Body of pancreas (tissue), 4 donors: ENCODE measurements at regions not wholly inside any gene's neighbourhood (a gene's known extent, or its start where the extent isn't known, plus 50 kb on each side); places are given as distances from the start of the nearest gene placed in this dataset.

Experiments
- POLR2A ChIP-seq, 3 donors: fragments of 450-650 bp; IDR thresholded peaks; one replicate each; pipeline ENCODE4 v1.6.1; 2016; ENCODE audit warnings: antibody characterized with exemption in 3 of 3, mild to moderate bottlenecking in 2 of 3
- TF ChIP-seq, protein P1 (sequence below), 7 experiments: fragments of 450-650 bp in 4 of 7; fragments of 200-600 bp in 3 of 7; sonication (generic) in 3 of 7; IDR thresholded peaks; one replicate each; pipeline ENCODE4 v1.5.1; 2016 to 2019; ENCODE audit warnings: antibody characterized with exemption in 7 of 7

GRCh38 chr12:88342251-88342806 is 200.2 kb downstream of the TMTC3 start:
- TF ChIP-seq, protein P1, sequence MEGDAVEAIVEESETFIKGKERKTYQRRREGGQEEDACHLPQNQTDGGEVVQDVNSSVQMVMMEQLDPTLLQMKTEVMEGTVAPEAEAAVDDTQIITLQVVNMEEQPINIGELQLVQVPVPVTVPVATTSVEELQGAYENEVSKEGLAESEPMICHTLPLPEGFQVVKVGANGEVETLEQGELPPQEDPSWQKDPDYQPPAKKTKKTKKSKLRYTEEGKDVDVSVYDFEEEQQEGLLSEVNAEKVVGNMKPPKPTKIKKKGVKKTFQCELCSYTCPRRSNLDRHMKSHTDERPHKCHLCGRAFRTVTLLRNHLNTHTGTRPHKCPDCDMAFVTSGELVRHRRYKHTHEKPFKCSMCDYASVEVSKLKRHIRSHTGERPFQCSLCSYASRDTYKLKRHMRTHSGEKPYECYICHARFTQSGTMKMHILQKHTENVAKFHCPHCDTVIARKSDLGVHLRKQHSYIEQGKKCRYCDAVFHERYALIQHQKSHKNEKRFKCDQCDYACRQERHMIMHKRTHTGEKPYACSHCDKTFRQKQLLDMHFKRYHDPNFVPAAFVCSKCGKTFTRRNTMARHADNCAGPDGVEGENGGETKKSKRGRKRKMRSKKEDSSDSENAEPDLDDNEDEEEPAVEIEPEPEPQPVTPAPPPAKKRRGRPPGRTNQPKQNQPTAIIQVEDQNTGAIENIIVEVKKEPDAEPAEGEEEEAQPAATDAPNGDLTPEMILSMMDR (IDR thresholded peaks at IDR 0.05) = no peak
- no peak for TF ChIP-seq POLR2A (IDR thresholded peaks at IDR 0.05)
